ENCODE measurements at regions not wholly inside any gene's neighbourhood (a gene's known extent, or its start where the extent isn't known, plus 50 kb on each side); places are given as distances from the start of the nearest gene placed in this dataset.

DNA sequence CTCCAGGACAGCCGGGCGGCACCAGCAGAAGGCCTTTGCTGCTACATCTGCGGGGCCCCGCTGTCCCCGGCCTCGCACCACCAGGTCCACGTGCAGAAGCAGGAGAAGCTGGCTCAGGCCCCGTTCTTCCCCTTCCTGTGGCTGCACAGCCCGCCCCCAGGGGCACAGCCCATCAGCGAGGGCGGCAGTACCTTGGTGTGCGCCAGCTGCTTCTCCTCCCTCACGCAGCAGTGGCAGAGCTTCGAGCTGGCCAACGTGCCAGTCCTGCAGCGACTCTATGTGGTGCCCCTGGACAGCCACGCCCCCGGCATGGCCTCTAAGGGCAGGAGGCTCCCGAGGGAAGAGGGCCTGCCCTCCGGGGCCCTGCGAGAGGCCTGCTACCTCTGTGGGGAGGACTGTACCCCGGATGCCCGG, 58.3 kb upstream of the CIBAR2 start:
- TF ChIP-seq EZH2 (IDR thresholded peaks at IDR 0.05; ENCODE audit: insufficient read depth, poor library complexity, severe bottlenecking) (no peak), EZH2phosphoT487 (IDR thresholded peaks at IDR 0.05; ENCODE audit: insufficient read depth, low read depth) (no peak)
